ENCODE measurements at regions not wholly inside any gene's neighbourhood (a gene's known extent, or its start where the extent isn't known, plus 50 kb on each side); places are given as distances from the start of the nearest gene placed in this dataset.

GRCh38 chr10:91576096-91576545 lies 56.8 kb downstream of the PPP1R3C start:
- CTCF ChIA-PET: interaction anchor here (0.5 to 1.1 kb wide), 2 partner anchors 10 to 349 kb away, joined by 3 to 4 read pairs; no protein-coding TSS in a partner anchor
- DNase-seq (ENCODE audit: low spot score): no peak
- POLR2A ChIA-PET (ENCODE audit: low non-redundant PET): no interaction called here
- H3K27ac ChIP-seq: no peak overlapping the region
- TF ChIP-seq, protein P1, sequence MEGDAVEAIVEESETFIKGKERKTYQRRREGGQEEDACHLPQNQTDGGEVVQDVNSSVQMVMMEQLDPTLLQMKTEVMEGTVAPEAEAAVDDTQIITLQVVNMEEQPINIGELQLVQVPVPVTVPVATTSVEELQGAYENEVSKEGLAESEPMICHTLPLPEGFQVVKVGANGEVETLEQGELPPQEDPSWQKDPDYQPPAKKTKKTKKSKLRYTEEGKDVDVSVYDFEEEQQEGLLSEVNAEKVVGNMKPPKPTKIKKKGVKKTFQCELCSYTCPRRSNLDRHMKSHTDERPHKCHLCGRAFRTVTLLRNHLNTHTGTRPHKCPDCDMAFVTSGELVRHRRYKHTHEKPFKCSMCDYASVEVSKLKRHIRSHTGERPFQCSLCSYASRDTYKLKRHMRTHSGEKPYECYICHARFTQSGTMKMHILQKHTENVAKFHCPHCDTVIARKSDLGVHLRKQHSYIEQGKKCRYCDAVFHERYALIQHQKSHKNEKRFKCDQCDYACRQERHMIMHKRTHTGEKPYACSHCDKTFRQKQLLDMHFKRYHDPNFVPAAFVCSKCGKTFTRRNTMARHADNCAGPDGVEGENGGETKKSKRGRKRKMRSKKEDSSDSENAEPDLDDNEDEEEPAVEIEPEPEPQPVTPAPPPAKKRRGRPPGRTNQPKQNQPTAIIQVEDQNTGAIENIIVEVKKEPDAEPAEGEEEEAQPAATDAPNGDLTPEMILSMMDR (conservative IDR thresholded peaks at IDR 0.05; ENCODE audit: low read depth): no peak

DNA sequence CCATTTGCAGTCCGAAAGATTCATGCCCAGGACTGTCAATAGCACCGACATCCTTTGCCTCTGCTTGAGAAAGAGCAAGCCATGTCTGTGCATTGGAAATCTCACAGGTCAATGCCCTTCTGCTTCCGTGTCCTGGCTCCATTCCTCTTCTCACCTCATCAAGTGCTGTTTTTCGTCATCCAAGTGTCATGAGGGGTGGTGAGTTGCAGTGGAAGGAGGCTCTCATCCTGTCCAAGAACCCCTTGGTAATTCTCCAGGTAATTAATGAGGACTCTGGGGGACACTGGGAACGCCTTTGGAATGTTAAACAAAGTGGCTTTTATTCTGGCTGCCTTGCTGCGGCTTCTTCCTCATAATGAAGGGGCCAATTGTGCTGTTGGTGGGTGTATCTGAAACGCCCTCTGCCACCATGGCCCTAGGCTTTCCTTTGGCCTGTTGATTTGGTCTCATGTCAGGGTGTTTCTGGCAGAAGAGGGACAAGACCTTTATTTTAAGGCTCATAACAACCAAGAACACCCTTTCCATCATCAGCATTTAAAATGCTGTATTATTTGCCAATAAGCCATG lies 57.7 kb downstream of the PPP1R3C start:
- DNase-seq (ENCODE audit: low spot score): no peak
- CTCF ChIA-PET: interaction anchor here (1.1 kb wide), 1 partner anchor 9 kb away, joined by 4 read pairs; no protein-coding TSS in a partner anchor
- TF ChIP-seq, protein P1 (conservative IDR thresholded peaks at IDR 0.05; ENCODE audit: low read depth): no peak
- POLR2A ChIA-PET (ENCODE audit: low non-redundant PET): no interaction called here
- H3K27ac ChIP-seq: no peak overlapping the region

- DNase-seq (ENCODE audit: low spot score): no peak
- TF ChIP-seq, protein P1 (conservative IDR thresholded peaks at IDR 0.05; ENCODE audit: low read depth): no peak
- no peak overlapping the region for H3K27ac ChIP-seq
- POLR2A ChIA-PET (ENCODE audit: low non-redundant PET): no interaction called here
- CTCF ChIA-PET: no interaction called here
Observed at GRCh38 chr10:91574236-91574635, 58.6 kb downstream of the PPP1R3C start.

DNA sequence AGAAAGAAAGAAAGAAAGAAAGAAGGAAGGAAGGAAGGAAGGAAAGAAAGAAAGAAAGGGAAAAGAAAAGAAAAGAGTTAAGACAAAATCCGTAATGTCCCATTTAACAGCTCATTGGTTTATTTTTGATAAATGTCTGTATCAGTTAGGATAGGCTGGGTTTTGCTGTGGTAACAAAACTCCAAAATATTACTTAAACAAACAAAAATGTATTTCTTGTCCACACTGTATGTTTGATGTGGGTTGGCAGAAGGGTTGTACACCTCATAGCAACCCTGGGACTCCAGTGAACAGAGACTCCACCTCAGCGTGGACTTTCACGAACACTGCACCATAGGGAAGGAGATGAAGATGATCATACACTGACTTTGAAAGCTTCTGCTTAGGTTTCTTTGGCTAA lies 59.6 kb downstream of the PPP1R3C start:
- no peak overlapping the region for H3K27ac ChIP-seq
- CTCF ChIA-PET: no interaction called here
- POLR2A ChIA-PET (ENCODE audit: low non-redundant PET): no interaction called here
- no peak for DNase-seq (ENCODE audit: low spot score)
- TF ChIP-seq, protein P1 (conservative IDR thresholded peaks at IDR 0.05; ENCODE audit: low read depth): no peak

DNA sequence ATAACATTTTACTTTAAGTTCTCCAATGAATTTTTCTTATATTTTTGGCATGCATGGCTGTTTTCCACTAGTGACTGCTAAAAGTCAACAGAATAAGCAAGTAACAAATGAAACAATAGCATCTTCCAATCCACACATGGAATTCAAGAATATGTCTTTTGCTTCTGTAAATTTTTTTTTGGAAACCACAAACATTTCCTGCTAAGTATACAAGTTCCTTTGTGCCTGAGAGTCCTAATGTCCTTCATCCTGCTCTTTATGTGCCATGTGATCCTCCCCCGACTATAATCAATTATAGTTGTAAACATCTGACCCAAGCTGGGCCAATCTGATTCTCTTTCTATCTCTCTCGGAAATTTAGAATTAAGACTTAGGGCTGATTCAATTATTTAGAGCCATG lies 61.2 kb downstream of the PPP1R3C start:
- no peak overlapping the region for H3K27ac ChIP-seq
- ChIA-PET POLR2A (ENCODE audit: low non-redundant PET) (no interaction called here), CTCF (interaction anchor here (0.7 kb wide), 1 partner anchor 25 kb away, joined by 4 read pairs; no protein-coding TSS in a partner anchor)
- no peak for DNase-seq (ENCODE audit: low spot score)
- TF ChIP-seq, protein P1 (conservative IDR thresholded peaks at IDR 0.05; ENCODE audit: low read depth): no peak

DNA sequence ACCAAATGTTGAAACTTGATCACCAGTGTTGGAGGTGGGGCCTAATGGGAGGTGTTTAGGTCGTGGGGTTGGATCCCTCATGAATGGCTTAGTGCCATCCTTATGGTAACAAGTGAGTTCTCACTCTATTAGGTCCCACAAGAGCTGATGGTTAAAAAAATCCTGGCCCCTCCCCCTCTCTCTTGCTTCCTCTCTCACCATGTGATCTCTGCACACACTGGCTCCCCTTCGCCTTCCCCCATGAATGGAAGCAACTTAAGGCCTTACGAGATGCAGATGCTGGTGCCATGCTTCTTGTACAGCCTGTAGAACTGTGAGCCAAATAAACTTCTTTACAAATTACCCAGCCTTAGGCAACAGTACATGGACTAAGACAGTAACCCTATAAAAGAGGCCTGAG lies 62.7 kb downstream of the PPP1R3C start:
- no peak overlapping the region for H3K27ac ChIP-seq
- TF ChIP-seq, protein P1 (conservative IDR thresholded peaks at IDR 0.05; ENCODE audit: low read depth): no peak
- DNase-seq (ENCODE audit: low spot score): no peak
- POLR2A ChIA-PET (ENCODE audit: low non-redundant PET): no interaction called here
- CTCF ChIA-PET: no interaction called here

All from RWPE1 (cell line).